NB4 (cell line): ENCODE measurements at regions not wholly inside any gene's neighbourhood (a gene's known extent, or its start where the extent isn't known, plus 50 kb on each side); places are given as distances from the start of the nearest gene placed in this dataset.

ENCODE experiments used
- DNase-seq: peaks from one replicate; pipeline ENCODE4 v3.0.0; 2010; ENCODE audit warnings: low read depth
- H3K4me3 ChIP-seq: one replicate; pipeline ENCODE4 v1.5.1; 2011; ENCODE audit warnings: mild to moderate bottlenecking, low read depth, low read length, moderate library complexity
- MYC ChIP-seq: IDR thresholded peaks from 2 replicates; pipeline ENCODE4 v1.6.1; 2011; ENCODE audit warnings: low read depth, low read length
- POLR2A ChIP-seq: IDR thresholded peaks from 2 replicates; pipeline ENCODE4 v1.6.1; 2011; ENCODE audit warnings: mild to moderate bottlenecking; ENCODE audit not compliant: insufficient read length; ENCODE audit errors: extremely low read depth
- TF ChIP-seq, protein P1 (sequence below): IDR thresholded peaks from 2 replicates; pipeline ENCODE4 v1.6.1; 2011; ENCODE audit warnings: low read depth, low read length
- TF ChIP-seq, protein P2 (sequence below): IDR thresholded peaks from one replicate; pipeline ENCODE4 v1.5.1; 2012; ENCODE audit warnings: low read depth, low read length

DNA sequence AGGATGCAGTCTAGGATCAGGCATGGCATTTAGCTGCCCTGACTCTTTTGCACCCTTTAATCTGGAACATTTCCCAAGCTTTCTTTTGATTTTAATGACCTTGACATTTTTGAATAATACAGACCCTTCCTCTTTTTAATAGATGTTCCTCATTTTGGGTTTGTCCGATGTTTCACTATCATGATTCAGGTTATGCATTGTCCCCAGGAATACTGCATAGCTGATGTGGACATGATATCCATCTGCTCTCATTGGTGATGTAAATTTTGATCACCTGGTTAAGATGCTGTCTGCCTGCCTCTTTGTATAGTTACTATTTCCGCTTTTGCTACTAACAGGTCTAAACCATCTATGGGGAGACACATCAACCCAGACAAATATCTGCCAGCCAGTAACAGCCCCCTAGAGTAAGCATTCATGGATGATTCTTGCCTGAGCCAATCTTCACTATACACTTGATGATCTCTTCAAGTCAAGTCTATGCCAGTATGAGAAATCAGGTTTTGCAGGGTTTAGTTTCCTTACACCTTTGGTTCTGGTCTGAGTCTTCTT, 50.6 kb upstream of the ULK4 start:
- peak overlapping the region; percentile 72 for H3K4me3 ChIP-seq
- no peak for TF ChIP-seq MYC
- no peak for TF ChIP-seq POLR2A
- TF ChIP-seq, protein P1, sequence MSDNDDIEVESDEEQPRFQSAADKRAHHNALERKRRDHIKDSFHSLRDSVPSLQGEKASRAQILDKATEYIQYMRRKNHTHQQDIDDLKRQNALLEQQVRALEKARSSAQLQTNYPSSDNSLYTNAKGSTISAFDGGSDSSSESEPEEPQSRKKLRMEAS = no peak
- TF ChIP-seq, protein P2, sequence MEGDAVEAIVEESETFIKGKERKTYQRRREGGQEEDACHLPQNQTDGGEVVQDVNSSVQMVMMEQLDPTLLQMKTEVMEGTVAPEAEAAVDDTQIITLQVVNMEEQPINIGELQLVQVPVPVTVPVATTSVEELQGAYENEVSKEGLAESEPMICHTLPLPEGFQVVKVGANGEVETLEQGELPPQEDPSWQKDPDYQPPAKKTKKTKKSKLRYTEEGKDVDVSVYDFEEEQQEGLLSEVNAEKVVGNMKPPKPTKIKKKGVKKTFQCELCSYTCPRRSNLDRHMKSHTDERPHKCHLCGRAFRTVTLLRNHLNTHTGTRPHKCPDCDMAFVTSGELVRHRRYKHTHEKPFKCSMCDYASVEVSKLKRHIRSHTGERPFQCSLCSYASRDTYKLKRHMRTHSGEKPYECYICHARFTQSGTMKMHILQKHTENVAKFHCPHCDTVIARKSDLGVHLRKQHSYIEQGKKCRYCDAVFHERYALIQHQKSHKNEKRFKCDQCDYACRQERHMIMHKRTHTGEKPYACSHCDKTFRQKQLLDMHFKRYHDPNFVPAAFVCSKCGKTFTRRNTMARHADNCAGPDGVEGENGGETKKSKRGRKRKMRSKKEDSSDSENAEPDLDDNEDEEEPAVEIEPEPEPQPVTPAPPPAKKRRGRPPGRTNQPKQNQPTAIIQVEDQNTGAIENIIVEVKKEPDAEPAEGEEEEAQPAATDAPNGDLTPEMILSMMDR = no peak
- DNase-seq = no peak
